Gastrocnemius medialis (tissue), 4 donors: ENCODE measurements at regions not wholly inside any gene's neighbourhood (a gene's known extent, or its start where the extent isn't known, plus 50 kb on each side); places are given as distances from the start of the nearest gene placed in this dataset.

Experiments
- CTCF ChIP-seq, 5 experiments: fragments of 450-650 bp in 3 of 5; fragments of 200-600 bp in 2 of 5; sonication (generic) in 2 of 5; IDR thresholded peaks in 4 of 5; conservative IDR thresholded peaks in 1 of 5; 1 replicate in 4 of 5; 2 replicates in 1 of 5; pipeline ENCODE4 v1.5.1; 2016 to 2019; ENCODE audit warnings: antibody characterized with exemption in 5 of 5, mild to moderate bottlenecking in 3 of 5, moderate library complexity in 3 of 5
- POLR2A ChIP-seq, 2 donors: fragments of 450-650 bp; IDR thresholded peaks; one replicate each; pipeline ENCODE4 v1.6.1; 2017; ENCODE audit warnings: antibody characterized with exemption in 2 of 2, mild to moderate bottlenecking in 2 of 2, moderate library complexity in 2 of 2

GRCh38 chr22:25420471-25420924, 144.0 kb upstream of the GRK3 start:
- TF ChIP-seq CTCF (IDR thresholded peaks at IDR 0.05 in 4 of 5, conservative IDR thresholded peaks at IDR 0.05 in 1 of 5) (no peak), POLR2A (IDR thresholded peaks at IDR 0.05) (no peak)
